ENCODE measurements at regions not wholly inside any gene's neighbourhood (a gene's known extent, or its start where the extent isn't known, plus 50 kb on each side); places are given as distances from the start of the nearest gene placed in this dataset.
A peak's percentile ranks its signal among the peaks of the same experiment; 100 is the strongest.

DNA sequence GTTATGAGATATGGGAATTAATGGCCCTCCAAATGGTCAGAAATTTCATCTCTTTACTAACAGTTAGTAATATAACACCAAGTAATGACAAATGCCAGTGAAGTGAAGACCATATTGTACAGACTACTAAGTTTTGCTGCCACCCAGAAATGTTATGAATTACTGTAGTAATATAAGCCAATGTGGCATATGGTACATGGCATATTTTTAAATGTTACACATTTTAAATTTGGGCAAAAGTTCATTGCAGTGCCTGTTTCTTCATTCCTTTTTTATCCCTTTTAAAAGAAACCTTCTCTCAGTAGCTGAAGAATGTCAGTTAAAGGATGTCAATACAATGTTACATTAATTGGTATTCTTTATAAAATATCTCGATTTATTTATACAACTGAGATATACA is 626.5 kb upstream of the SLC8A1 start:
- no peak for DNase-seq

DNA sequence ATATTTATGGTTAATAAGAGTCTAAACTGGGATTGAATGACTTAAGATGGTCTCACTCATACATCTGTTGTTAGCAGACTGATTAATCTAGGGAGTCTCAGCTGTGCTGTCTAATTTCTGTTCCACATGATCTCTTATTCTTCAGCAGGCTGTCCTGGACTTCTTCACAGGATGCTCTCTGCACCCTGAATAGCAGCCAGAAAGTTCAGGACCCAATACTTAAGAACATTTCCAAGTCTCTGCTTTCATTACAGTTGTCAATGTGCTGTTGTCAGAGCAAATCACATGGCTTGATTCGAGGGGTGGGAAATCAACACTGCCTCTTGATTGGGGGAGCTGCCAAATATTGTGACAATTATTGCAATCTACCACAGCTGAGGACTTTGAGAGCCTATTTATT is 627.1 kb upstream of the SLC8A1 start:
- no peak for DNase-seq

DNA sequence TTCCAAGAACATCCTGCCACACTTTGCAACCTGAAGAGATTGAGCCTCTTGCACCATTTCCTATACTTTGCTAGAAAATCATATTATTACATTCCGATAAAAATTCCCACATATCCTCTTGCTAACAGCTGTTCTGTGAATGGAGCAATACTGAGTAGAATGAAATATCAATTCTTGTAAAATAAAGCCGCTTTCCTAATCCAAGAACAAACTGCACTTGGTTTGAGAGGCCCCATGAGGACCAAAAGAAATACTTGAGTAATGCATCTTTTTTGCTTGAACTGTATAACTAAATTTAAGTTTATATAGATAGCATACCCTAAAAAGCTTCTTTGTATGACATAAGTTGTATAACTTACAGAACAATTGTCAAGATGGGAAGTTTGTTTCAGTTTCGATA is 632.4 kb upstream of the SLC8A1 start:
- no peak for DNase-seq

DNA sequence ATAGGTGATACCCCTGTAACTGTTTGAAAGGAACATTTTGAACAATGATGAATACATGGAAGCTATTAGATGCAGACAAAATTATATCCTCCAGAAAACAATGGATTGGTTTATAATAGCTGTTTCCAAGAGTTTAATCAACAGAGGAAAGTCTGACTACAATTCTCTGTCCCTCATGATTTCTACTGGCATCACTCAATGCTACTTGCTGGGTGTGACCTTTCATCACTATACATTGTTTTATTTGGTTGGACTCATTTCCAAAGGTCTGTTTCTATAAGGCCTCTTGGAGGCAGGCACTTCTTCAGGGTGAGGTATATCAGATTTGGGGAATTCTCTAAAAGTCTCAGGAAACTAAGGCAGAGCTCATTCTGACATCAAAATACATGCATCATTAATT is 636.1 kb upstream of the SLC8A1 start:
- no peak for DNase-seq

DNA sequence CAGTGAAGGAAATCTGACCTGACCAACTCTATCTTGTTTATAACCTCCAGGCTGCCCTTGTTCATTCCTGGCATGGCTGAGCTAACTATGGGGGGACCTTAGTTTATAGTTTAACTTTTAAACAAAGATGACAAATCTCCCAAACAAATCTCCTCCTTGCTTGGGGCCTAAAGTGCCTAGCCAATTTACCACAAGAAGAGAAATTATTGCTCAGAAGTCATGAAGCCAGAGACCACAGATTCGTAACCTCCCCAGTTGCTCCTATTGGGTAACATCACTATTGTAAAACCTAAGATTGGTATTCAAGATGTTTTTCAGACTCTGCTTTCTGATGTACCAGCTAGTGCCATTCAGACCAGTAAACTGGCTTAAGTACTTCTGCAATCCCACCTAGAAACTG is 649.4 kb upstream of the SLC8A1 start:
- no peak for DNase-seq

DNA sequence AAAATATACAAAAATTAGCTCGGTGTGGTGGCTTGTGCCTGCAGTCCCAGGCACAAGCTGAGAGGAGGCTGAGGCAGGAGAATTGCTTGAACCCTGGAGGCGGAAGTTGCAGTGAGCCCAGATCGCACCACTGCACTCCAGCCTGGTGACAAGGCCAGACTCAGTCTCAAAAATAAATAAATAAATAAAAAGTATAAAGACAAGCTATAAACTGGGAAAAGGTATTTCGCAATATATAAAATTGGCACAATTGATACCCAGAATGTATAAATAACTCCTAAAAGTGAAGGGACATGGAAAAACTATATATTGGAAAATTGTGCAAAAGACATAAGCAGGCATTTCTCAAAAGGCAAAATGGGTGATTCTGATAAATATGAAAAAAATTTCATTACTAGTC is 657.9 kb upstream of the SLC8A1 start:
- DNase-seq: no peak

DNA sequence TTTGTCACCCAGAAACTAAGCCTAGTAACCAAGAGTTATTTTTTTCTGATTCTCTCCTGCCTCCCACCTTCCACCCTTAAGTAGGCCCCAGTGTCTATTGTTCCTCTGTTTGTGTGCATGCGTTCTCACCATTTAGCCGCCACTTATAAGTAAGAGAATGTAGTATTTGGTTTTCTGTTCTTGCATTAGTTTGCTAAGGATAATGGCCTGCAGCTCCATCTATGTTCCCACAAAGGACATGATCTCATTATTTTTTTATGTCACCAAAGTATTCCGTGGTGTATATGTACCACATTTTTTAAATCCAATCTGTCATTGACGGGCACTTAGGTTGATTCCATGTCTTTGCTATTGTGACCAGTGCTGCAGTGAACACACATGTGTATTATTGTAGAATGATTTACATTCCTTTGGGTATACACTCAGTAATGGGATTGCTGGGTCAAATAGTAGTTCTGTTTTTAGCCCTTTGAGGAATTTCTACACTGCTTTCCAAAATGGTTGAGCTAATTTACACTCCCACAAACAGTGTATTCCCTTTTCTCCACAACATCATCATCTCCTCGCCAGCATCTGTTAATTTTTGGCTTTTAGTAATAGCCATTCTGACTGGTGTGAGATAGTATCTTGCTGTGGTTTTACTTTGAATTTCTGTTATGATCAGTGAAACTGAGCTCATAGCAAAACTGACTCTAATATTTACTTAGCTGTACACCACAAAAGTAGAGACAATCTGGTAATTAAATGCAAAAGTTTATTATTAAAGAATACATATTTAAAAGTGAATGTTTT is 660.1 kb upstream of the SLC8A1 start:
- no peak for DNase-seq

DNA sequence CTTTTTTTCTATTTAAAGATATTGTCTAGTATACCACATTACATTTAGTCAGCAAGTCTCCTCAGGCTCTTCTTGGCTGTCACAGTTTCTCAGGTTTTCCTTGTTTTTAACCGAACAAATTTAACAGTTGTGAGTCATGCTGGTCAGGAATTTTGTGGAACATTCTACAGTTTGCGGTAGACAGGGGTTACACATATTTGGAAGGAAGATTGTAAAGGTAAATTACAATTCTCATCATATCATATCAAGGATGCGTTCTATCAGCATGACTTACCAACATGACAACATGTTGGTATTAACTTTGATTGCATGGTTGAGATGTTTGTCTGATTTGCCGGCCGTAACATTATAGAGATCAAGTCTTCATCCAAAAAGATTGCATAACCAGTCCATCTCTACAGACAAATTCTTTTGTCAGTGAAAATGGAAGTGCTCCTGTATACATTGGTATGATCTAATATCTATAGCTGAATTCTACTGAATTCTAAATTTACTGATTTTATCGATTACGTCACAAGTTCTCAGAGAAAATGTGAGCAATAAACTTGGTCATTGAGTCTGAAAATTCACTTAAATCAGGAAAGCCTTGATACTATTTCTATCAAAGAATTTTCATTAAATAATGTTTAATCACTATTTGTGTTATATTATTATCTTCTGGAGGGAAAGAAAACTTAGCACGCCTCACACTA is 664.4 kb upstream of the SLC8A1 start:
- no peak for DNase-seq

DNA sequence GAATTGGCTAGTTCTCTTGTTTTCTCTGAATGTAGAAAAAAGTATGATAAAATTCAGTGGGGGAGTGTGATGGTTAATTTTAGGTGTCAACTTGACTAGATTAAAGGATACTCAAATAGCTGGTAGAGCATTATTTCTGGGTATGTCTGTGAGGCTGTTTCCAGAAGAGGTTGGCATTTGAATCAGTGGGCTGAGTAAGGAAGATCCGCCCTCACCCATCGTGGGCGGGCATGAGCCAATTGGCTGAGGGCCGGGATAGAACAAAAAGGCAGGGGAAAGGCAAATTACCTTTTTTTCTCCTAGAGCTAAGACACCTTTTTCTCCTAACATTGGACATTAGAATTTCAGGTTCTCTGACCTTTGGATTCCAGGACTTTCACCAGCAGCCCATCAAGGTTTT is 667.6 kb upstream of the SLC8A1 start:
- DNase-seq: no peak

DNA sequence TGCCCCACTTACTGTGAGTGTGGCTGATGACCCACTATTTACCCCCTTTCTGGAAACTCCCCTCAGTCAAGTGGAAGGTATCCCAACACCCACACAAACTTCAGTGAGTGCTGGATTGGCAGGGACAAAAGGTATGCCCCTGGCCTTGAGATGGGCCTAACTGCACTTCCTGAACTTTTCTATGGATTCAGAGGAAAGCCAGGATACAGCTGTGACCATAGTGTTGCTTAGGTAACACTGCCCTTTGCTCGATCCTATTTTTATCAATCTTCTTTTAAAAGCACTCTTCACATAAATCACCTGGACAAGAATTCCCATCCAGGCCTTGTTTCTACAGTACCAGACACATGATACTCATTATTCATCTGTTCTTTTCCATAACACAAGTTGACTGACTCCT is 671.5 kb upstream of the SLC8A1 start:
- no peak for DNase-seq

DNA sequence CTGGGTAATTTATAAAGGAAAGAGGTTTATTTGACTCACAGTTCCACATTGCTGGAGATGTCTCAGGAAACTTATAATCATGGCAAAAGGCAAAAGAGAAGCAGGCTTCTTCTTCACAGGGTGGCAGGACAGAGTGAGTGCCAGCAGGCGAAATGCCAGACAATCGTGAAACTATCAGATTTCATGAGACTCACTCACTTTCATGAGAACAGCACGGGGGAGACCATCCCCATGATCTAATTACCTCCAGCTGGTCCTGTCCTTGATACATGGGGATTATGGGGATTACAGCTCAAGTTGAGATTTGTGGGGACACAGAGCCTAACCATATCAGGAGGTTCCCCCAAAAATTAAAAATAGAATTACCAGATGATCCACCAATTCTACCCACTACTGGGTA is 675.5 kb upstream of the SLC8A1 start:
- DNase-seq: no peak

DNA sequence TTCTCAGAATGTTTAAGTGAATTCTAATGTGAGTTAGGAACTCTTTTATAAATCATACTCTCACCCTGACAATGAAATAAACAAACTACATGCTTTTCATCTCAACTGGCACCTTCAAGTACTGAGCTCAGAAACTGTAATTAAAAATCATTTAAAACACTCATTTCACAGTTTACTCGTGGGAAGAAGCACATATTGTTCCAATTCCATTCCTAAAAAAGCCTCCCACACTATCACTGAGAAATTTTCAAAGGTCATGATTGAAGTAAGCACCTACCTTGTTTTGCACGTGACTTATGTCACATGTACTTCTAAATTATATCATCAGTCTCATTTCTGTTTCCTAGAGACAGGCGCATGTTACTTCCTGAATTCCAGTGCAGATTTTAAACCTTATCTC is 678.1 kb upstream of the SLC8A1 start:
- no peak for DNase-seq

DNA sequence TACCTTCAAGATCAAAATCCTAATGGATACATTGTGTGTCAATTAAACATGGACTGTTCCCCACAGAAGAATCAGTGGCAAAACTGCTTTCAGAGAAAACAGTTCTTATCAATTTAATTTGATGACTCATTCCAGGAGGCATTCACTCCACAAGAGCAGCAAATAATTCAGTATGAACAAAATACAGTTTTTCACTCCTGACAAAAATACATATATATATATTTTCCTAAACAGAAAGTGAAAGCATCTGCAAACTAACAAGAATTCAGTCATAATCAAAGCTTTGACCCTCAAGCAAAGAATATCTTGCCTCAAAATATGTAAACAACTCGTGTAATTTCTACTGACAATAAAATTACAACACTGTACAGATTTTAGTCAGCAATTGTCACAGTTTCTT is 685.1 kb upstream of the SLC8A1 start:
- no peak for DNase-seq

DNA sequence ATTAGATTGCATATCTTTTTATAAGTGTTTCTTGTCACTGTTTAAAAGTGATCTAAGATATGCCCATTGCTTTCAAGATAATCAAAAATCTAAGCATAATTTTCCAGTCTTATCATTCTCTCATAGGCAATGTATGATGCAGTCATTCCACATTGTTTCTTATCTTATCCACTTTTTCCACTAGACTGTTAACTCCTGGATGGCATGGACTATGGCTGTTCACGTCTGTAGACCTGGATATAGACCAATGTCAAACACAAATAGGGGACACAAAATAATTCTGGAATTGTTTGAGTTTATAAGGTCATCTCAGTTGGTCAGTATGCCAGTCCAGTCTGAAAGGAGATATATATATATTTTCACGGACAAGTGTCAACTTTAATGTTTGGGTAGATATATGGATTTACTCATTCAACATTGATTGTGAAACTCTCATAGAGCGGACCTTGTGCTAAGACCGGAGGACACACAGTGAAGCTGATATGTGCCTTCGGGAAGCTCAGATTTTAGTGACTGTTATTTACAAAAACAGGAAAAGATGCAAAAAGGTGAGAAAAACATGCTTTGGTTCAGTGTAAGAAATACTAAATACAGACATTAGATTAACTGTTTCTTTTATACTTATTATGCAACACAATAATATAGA is 689.4 kb upstream of the SLC8A1 start:
- DNase-seq: no peak

DNA sequence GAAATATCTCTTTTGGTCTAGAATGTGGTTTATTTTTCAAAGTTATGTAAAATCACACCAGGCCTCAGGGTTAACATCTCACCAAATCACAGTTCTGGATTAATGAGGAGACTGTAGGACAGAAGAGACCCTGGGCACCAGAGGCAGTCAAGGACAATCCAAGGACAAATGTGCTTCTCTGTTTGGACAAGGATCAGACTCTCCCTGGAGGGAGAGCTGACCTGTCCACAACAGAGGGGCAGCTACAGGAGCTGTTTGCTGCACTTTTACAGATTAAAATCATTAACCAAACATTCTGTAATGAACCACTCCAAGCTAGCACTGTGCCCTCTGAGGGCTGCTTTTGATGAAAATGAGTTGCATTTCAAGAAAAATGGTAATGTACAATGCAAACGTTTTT is 690.6 kb upstream of the SLC8A1 start:
- no peak for DNase-seq

DNA sequence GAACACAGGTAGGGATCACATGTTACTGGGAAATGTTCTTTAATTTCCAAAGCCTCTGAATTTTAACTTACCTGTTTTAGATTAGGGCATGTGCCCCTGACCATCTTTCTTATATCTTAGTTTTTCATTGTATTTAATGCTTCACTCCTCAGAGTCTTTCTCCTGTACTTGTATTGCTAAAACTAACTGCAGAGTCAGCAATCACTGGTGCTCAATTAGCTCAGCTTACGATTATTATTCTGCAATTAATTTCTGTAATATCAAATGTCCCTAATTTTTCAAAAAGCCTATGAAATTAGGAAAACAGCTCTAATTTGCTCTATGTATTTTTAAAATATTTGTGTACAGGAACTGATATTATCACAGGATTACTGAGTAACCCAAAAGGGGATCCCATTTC is 693.2 kb upstream of the SLC8A1 start:
- DNase-seq: no peak

DNA sequence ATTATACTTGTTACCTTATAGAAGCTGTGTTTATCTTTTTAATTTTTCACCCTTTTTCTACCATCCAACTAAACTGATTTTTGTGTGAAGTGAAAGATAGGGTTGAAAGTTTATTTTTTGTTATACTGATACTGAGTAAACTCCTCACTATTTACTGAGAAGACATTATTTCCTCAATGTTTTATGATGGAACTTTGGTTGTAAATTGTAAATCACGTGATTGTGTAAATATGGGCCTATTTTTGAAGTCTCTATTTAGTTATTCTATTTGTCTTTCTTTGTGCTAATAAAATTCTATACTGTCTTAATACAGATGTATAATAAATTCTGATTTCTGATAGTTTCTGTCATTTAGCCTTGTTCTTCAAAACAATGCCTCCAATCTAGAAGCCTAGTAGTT is 697.2 kb upstream of the SLC8A1 start:
- DNase-seq: no peak

DNA sequence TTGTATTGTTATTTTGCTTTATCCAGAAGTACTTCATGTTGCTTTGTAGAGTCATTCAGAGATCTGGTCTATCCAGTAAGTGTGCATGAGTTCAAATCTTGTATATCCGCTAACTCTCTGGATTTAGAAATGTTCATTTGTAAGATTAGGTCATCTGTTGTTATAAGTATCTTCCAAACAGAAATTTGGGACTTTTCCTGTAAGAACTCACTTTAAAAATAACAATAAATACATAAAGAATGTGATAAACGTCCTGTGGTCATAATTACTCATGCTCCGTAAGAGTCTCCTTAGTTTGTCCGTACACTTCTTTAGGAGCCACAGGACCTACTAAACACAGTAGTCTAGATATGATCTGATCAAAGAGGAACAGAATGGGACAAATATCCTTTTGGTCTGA is 699.9 kb upstream of the SLC8A1 start:
- peak; percentile 17 for DNase-seq

DNA sequence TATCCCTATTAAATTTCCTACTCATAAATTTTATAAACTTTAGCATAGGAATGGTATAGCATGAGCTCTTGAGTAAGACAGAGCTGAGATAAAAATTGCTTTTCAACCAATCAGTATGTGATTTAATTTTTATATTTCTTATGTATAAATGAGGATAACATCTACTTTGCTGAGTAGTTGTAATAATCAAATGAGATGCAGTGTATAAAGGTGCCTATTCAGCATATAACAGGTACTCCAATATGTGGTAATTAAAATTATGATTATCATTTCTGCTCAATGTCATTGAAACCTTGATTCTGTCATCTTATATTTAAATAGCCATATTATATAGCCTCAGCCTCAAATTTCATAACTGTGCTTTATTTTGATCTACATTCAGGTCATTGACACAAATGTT is 700.4 kb upstream of the SLC8A1 start:
- no peak for DNase-seq

DNA sequence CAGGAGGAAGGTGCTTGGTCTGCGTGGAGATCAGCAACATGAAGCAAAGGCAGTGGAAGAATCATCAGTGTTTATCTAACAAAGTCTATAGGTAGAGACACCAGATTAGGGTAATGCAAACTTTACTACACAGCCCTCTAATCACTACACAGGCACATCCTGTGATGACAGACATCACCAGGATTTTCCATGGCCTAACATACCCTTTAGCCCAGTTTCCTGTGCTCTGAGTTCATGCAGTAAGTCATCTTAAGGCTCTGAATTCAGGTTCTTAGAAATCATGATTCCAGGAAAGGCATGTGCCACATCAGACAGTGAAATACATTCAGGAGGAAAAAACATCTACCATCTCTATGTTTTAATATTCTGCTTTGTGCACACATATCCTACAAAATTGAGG is 708.5 kb upstream of the SLC8A1 start:
- peak; percentile 24 for DNase-seq

DNA sequence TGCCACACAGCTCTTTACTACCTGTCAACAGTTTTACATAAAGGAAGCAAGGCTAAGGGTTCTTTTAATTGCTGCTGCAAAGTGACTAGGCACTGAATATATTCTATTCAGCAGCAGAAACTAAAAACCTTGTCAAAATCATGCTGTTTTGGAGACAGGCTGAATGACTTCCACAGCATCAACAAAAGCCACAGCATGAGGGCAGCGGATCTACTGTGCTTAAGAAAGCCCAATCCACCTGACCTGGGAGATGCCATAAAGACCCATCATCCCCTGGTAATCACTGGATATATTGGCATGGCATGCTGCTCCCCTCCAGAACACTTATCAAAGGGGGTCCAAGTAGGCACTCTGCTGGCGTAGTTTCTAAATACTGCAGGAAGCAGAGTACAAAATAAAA is 715.1 kb upstream of the SLC8A1 start:
- DNase-seq: no peak

DNA sequence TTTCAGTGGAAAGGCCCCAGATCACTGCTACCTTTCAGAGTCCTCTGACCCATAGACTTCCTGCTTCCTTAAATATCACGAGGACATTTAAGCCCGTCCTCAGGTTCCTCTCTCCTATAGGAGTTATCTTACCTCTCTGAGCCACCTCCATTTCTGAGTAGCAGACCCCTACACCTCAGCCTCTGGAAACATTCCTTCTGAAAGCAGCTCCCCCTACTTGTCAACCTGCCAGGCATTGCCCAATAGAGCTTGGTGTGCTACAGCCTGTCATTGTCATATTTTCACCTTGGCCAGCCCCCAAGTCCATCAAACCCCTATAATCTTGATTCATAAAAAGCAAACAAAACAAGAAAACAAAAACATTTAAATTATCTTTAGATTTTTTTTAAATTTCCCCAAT is 717.9 kb upstream of the SLC8A1 start:
- no peak for DNase-seq

DNA sequence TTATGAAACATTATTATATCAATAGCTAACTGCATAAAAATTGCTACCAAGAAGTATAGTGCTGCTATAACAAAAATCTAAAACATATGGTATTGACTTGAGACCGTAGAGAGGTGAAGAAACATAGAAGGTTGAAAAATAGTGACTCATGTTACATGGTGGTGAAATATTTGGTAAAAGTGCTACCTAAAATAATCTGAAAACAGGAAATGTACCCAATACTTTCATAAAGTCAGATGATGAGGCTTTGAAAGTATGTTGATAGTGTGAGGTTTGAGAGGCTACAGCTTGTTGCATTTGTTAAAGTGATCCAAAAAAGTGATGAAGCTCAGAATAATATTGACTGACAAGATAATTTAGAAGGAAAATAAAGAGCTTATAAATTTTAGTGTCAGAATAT is 718.7 kb upstream of the SLC8A1 start:
- DNase-seq: peak; percentile 20

DNA sequence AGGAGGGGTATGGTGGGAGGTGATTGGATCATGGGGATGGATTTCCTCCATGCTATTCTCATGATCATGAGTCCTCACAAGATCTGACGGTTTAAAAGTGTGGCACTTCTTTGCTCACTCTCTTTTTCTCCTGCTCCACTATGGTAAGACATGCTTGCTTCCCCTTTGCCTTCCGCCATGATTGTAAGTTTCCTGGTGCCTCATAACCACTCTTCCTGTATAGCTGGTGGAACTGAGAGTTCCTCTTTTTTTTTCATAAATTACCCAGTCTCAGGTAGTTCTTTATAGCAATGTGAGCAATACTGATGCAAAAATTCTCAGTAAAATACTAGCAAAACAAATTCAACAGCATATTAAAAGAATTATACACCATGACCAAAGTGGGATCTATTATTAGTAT is 728.5 kb upstream of the SLC8A1 start:
- DNase-seq: no peak

Measured in HCEC 1CT (cell line).